PC-9 (cell line): ENCODE measurements at regions not wholly inside any gene's neighbourhood (a gene's known extent, or its start where the extent isn't known, plus 50 kb on each side); places are given as distances from the start of the nearest gene placed in this dataset.

Experiments
- BruUV-seq: library from RNA; stranded (reverse); fragments of 400-500 nt; replicated peaks from 2 replicates; lab custom pipeline; 2021; lab: Mats Ljungman, UMichigan
- CTCF ChIA-PET: fragments of 300-600 bp; sonication (Branson Sonifier 250); formaldehyde crosslinking; loops from one replicate; lab custom pipeline; 2022; ENCODE audit warnings: antibody characterized with exemption; lab: Charles Lee
- POLR2A ChIA-PET: fragments of 300-600 bp; sonication (Branson Sonifier 250); formaldehyde crosslinking; loops from one replicate; lab custom pipeline; 2022; ENCODE audit warnings: antibody characterized with exemption; ENCODE audit not compliant: unreplicated experiment; lab: Charles Lee
- DNase-seq, 2 experiments: peaks; one replicate each; pipeline versions ENCODE4 v3.0.0 to v3.0.0-alpha.2; 2015 to 2022; ENCODE audit warnings: mixed read lengths in 1 of 2
- H2AFZ ChIP-seq: fragments of 200-600 bp; sonication (generic); 2 replicates; pipeline ENCODE4 v1.8.1; 2017; ENCODE audit warnings: antibody characterized with exemption
- H3F3A ChIP-seq: fragments of 200-600 bp; sonication (generic); 2 replicates; pipeline ENCODE4 v1.8.1; 2017; ENCODE audit warnings: antibody characterized with exemption, mild to moderate bottlenecking, low read depth; ENCODE audit not compliant: insufficient read depth
- H3K27ac ChIP-seq: fragments of 200-600 bp; sonication (generic); 2 replicates; pipeline ENCODE4 v1.6.1; 2016; ENCODE audit warnings: mixed run types
- H3K27me3 ChIP-seq: fragments of 200-600 bp; sonication (generic); 2 replicates; pipeline ENCODE4 v1.6.1; 2016; ENCODE audit warnings: low read depth, mixed run types; ENCODE audit not compliant: insufficient read depth
- H3K36me3 ChIP-seq: fragments of 200-600 bp; sonication (generic); 2 replicates; pipeline ENCODE4 v1.6.1; 2016; ENCODE audit warnings: low read depth, mixed run types
- H3K4me1 ChIP-seq: fragments of 200-600 bp; sonication (generic); replicated peaks from 2 replicates; pipeline ENCODE4 v1.6.1; 2016; ENCODE audit warnings: mixed run types; ENCODE audit not compliant: insufficient read depth
- H3K4me2 ChIP-seq: fragments of 200-600 bp; sonication (generic); 2 replicates; pipeline ENCODE4 v1.6.1; 2017; ENCODE audit warnings: mixed run types
- H3K4me3 ChIP-seq: fragments of 200-600 bp; sonication (generic); 2 replicates; pipeline ENCODE4 v1.6.1; 2016; ENCODE audit warnings: mixed run types
- H3K79me2 ChIP-seq: fragments of 200-600 bp; sonication (generic); 2 replicates; pipeline ENCODE4 v1.6.1; 2017; ENCODE audit warnings: low read depth, mixed run types
- H3K9me2 ChIP-seq: fragments of 200-600 bp; sonication (generic); 2 replicates; pipeline ENCODE4 v1.8.1; 2017; ENCODE audit warnings: mild to moderate bottlenecking; ENCODE audit not compliant: insufficient read depth
- H3K9me3 ChIP-seq: fragments of 200-600 bp; sonication (generic); 2 replicates; pipeline ENCODE4 v1.8.1; 2016; ENCODE audit warnings: low read depth; ENCODE audit not compliant: insufficient read depth
- H4K20me1 ChIP-seq: fragments of 200-600 bp; sonication (generic); 2 replicates; pipeline ENCODE4 v1.8.1; 2017; ENCODE audit not compliant: insufficient read depth
- EZH2 ChIP-seq: fragments of 200-600 bp; sonication (generic); IDR thresholded peaks from 2 replicates; pipeline ENCODE4 v1.8.0; 2017; ENCODE audit warnings: antibody characterized with exemption, low read depth
- intact Hi-C: fragments of 100-400 bp; cut with micrococcal nuclease; formaldehyde crosslinking; loops from one replicate; pipeline ENCODE4 v1.10.0; 2022; ENCODE audit not compliant: unreplicated experiment
- TF ChIP-seq, protein P1 (sequence below): fragments of 200-600 bp; sonication (generic); conservative IDR thresholded peaks from 2 replicates; pipeline ENCODE4 v1.6.1; 2017; ENCODE audit warnings: mixed run types, antibody characterized with exemption, mild to moderate bottlenecking, moderate library complexity

DNA sequence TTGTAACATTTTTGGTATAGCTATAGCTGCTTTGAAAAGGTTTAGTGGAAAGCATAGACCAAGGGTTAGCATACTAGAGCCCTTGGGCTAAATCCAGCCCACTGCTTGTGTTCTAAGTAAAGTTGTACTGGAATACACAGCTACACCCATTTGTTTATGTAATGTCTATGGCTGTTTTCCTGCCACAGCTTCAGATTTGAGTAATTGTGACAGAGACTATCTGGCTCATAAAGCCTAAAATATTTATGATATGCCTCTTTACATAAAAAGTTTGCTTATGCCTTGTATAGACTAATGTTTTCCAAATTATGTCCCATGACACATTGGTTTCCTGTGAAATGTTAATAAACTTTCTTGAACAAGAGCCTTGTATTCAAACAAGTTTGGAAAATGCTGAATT, 234.8 kb upstream of the ATP2B1 start:
- intact Hi-C loops, result loop anchor here (10.0 kb wide), 1 partner anchor 1001 kb away; no protein-coding TSS in a partner anchor
- H3K27me3 ChIP-seq, result no peaks in the 10 kb centered on the region
- H3K27ac ChIP-seq, result no peak overlapping the region
- no peaks in the 10 kb centered on the region for H3K36me3 ChIP-seq
- BruUV-seq, result no TSS peak
- no peak for DNase-seq
- no peaks in the 10 kb centered on the region for H4K20me1 ChIP-seq
- H3F3A ChIP-seq, result peaks cover 10% of the 10 kb centered on the region; the same call in 1 of the 2 replicates
- H3K4me3 ChIP-seq, result no peak overlapping the region
- no peak overlapping the region for H3K4me2 ChIP-seq
- H3K79me2 ChIP-seq, result no peaks in the 10 kb centered on the region
- no peaks in the 10 kb centered on the region for H3K9me2 ChIP-seq
- H2AFZ ChIP-seq, result no peak overlapping the region
- ChIA-PET POLR2A (no interaction called here), CTCF (no interaction called here)
- peaks cover 14% of the 10 kb centered on the region for H3K4me1 ChIP-seq
- H3K9me3 ChIP-seq, result no peaks in the 10 kb centered on the region
- TF ChIP-seq EZH2, result no peak
- TF ChIP-seq, protein P1, sequence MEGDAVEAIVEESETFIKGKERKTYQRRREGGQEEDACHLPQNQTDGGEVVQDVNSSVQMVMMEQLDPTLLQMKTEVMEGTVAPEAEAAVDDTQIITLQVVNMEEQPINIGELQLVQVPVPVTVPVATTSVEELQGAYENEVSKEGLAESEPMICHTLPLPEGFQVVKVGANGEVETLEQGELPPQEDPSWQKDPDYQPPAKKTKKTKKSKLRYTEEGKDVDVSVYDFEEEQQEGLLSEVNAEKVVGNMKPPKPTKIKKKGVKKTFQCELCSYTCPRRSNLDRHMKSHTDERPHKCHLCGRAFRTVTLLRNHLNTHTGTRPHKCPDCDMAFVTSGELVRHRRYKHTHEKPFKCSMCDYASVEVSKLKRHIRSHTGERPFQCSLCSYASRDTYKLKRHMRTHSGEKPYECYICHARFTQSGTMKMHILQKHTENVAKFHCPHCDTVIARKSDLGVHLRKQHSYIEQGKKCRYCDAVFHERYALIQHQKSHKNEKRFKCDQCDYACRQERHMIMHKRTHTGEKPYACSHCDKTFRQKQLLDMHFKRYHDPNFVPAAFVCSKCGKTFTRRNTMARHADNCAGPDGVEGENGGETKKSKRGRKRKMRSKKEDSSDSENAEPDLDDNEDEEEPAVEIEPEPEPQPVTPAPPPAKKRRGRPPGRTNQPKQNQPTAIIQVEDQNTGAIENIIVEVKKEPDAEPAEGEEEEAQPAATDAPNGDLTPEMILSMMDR, result no peak

DNA sequence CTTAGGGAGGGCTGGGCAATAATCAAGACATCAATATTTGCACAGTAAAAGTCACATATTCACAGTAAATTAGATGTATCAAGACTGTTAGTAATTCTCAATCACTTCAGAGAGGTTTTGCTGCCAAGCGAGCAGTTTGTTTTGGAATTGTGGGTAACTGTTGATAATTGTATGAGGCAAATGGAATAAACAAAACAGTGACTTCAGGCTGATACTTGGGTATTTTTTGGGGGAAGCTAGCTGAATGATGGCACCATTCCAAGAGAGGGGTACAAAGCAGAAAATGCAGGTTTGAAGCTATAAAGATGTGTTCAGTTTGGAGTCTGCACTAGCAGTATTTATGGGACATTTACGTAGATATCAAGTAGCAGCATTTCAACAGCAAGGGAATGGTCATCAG, 232.8 kb upstream of the ATP2B1 start:
- no peak overlapping the region for H2AFZ ChIP-seq
- no peaks in the 10 kb centered on the region for H3K9me3 ChIP-seq
- no peak overlapping the region for H3K4me3 ChIP-seq
- ChIA-PET POLR2A (no interaction called here), CTCF (no interaction called here)
- no peak overlapping the region for H3K27ac ChIP-seq
- DNase-seq, result no peak
- H3K36me3 ChIP-seq, result no peaks in the 10 kb centered on the region
- H3K79me2 ChIP-seq, result no peaks in the 10 kb centered on the region
- no peaks in the 10 kb centered on the region for H3K9me2 ChIP-seq
- no peak overlapping the region for H3K4me2 ChIP-seq
- intact Hi-C loops, result loop anchor here (10.0 kb wide), 1 partner anchor 1003 kb away; no protein-coding TSS in a partner anchor
- H3F3A ChIP-seq, result no peaks in the 10 kb centered on the region
- H4K20me1 ChIP-seq, result no peaks in the 10 kb centered on the region
- TF ChIP-seq, protein P1, result no peak
- no peak for TF ChIP-seq EZH2
- BruUV-seq, result no TSS peak
- H3K4me1 ChIP-seq, result no peaks in the 10 kb centered on the region
- H3K27me3 ChIP-seq, result no peaks in the 10 kb centered on the region

DNA sequence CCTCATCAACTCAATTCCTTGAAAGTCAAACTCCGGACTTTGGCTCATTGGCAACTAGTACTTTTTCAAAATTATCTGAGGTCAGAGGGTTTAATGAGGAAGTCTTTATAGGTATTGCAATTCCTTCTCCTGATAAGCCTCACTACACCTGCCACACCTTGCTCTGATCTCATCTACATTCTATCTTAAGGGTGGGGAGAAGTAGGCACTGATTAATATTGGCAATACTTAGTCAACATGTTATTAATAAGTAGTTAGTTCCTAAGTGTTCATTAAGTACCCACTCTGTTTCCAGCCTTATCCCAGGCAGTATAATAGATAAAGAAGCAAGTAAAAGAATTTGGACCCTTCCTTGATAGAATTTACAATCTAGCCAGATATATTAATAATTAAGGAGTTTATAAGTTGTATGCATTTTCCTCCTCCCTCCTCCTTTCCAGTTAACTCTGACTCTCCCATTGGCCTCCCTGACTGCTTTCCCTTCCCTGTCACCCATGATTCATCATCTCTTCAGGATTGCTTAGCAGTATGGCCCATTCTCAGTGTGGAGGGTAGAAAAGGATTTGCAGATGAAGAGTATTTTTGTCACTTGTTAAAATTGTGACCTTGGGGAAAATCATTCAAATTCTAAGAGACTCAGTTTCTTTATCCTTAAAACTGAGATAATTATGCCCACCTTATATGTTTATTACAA, 231.0 kb upstream of the ATP2B1 start:
- ChIA-PET CTCF (no interaction called here), POLR2A (no interaction called here)
- Histone ChIP-seq H3K4me2 (no peak overlapping the region), H3K9me2 (no peaks in the 10 kb centered on the region), H3K27ac (no peak overlapping the region), H3K4me3 (no peak overlapping the region), H3K9me3 (no peaks in the 10 kb centered on the region), H3F3A (no peaks in the 10 kb centered on the region), H3K4me1 (no peaks in the 10 kb centered on the region), H3K79me2 (no peaks in the 10 kb centered on the region), H3K27me3 (no peaks in the 10 kb centered on the region), H4K20me1 (no peaks in the 10 kb centered on the region), H3K36me3 (no peaks in the 10 kb centered on the region), H2AFZ (no peak overlapping the region)
- no peak for DNase-seq
- BruUV-seq, result no TSS peak
- intact Hi-C loops, result loop anchor here (10.0 kb wide), 1 partner anchor 1005 kb away; no protein-coding TSS in a partner anchor
- TF ChIP-seq, protein P1, result no peak
- no peak for TF ChIP-seq EZH2
